HG02623 (cell line): ENCODE measurements at regions not wholly inside any gene's neighbourhood (a gene's known extent, or its start where the extent isn't known, plus 50 kb on each side); places are given as distances from the start of the nearest gene placed in this dataset.
"Not testable (repeated sequence)": the region's sequence is repeated elsewhere in the genome, so short reads cannot be mapped to it uniquely, and the experiment has no call there.

Source experiments
- ATAC-seq: cut with Tn5 transposase; IDR thresholded peaks from one replicate; pipeline ENCODE4 v1.9.1; 2021; ENCODE audit warnings: moderate library complexity; ENCODE audit not compliant: unreplicated experiment

GRCh38 chr3:34909679-34910078 lies 729.6 kb upstream of the ARPP21 start:
- not testable (repeated sequence) for ATAC-seq

- ATAC-seq, result no peak
These were observed 720.3 kb upstream of the ARPP21 start for GRCh38 chr3:34919025-34919424.

GRCh38 chr3:34920806-34921205 lies 718.5 kb upstream of the ARPP21 start:
- ATAC-seq, result no peak

- no peak for ATAC-seq
These were observed 714.4 kb upstream of the ARPP21 start for GRCh38 chr3:34924961-34925360.

DNA sequence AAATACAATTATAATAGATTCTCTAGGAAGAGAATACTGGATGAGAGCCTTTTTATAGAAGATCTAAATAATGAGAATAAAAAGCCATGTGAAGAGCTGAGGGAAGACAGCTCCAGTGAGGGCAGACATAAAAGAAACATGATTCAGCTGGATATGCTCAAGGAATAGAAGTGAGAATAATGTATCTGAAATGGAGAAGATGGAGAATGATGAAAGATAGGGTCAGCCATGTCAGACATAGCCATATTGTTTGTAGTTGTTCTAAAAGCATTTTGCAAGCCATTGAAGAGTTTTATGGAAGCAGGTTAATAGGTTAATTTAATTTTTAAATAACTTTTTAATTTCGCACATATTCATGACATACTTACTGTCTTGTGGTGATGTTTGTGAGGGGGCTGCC lies 713.5 kb upstream of the ARPP21 start:
- no peak for ATAC-seq

GRCh38 chr3:34929036-34929435 lies 710.3 kb upstream of the ARPP21 start:
- ATAC-seq, result no peak

- ATAC-seq, result no peak
These were observed 704.7 kb upstream of the ARPP21 start for GRCh38 chr3:34934660-34935059.

DNA sequence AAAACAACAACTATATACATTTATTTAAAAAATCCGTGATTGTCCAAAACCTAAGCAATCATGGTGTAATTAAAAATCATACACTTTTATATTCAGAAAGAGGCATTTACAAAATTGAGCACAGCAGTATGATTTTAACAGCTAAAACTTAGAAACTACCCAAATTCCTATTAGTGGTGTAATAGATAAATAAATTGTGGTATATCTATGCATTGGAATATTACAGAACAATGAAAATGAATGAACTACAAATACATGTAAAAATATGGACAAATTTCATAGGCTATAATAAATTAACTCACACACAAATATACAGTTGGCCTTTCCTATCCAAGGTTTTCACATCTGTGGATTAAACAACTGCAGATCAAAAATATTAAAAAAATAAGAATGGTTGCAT lies 700.5 kb upstream of the ARPP21 start:
- no peak for ATAC-seq

GRCh38 chr3:34942256-34942655 lies 697.1 kb upstream of the ARPP21 start:
- ATAC-seq, result no peak

GRCh38 chr3:34947834-34948233 lies 691.5 kb upstream of the ARPP21 start:
- no peak for ATAC-seq

- no peak for ATAC-seq
These were observed 690.8 kb upstream of the ARPP21 start for GRCh38 chr3:34948517-34948916.

DNA sequence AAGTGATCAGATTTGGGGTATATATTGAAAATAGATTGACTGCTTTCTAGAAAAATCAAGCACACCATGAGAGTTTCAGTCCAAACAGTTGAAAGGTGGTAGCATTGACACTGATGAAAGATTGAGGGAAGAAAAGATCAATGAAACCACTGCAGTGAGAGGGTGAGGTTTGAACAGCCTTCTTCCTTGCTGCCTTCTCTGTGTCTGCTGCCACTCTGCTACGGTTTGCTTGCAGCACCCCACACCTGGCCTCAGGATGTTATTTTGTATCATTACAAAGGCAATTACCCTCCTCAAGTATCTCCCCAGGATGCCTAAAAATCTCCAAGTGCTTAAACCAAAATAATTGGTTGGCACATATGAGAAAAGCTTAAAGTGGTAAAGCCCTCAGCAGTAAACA lies 683.6 kb upstream of the ARPP21 start:
- no peak for ATAC-seq

- ATAC-seq, result no peak
These were observed 682.8 kb upstream of the ARPP21 start for GRCh38 chr3:34956511-34956910.

GRCh38 chr3:34957677-34958076 lies 681.6 kb upstream of the ARPP21 start:
- no peak for ATAC-seq

GRCh38 chr3:34969513-34969912 lies 669.8 kb upstream of the ARPP21 start:
- ATAC-seq, result no peak

- no peak for ATAC-seq
These were observed 666.8 kb upstream of the ARPP21 start for GRCh38 chr3:34972481-34972880.

DNA sequence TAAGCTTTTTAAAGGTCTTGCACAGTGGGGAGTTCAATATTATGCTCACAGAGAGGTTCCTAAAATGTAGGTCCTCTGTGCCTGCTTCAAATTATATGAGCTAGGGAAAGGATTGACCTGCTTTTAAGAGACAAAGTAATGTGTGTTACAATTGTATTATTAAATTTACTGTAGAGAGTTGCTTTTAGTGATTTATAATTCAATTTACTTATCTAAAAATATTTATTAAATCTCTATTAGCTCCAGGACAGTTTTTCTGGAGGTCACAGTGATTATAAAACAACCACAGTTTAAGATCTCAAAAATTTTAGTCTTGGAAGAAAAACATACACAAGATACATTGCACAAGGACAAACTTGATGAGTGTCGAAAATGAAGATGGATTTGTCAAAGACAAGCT lies 665.7 kb upstream of the ARPP21 start:
- no peak for ATAC-seq

DNA sequence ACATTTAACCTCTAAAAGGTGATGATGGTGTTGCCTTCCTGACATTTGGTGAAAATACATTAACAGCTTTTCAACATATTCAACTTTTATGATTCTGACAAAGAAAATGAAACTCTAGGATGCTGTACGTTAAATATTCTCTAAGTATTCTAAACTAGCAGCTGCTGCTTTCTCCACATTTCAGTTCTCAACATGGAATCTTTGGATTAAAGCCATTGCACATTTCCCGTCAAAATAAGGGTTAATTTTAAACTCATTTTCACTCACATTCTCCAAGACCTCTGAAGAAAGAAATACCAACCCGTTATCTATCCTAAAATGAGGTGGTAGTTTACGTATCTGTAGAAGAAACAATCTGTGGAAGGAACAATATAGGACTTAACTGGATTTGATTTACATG lies 655.7 kb upstream of the ARPP21 start:
- ATAC-seq, result no peak

GRCh38 chr3:34988296-34988695 lies 651.0 kb upstream of the ARPP21 start:
- ATAC-seq, result no peak

- no peak for ATAC-seq
These were observed 643.4 kb upstream of the ARPP21 start for GRCh38 chr3:34995796-34996430.

- ATAC-seq, result no peak
These were observed 640.4 kb upstream of the ARPP21 start for GRCh38 chr3:34998902-34999301.

GRCh38 chr3:35012214-35012613 lies 627.1 kb upstream of the ARPP21 start:
- no peak for ATAC-seq

DNA sequence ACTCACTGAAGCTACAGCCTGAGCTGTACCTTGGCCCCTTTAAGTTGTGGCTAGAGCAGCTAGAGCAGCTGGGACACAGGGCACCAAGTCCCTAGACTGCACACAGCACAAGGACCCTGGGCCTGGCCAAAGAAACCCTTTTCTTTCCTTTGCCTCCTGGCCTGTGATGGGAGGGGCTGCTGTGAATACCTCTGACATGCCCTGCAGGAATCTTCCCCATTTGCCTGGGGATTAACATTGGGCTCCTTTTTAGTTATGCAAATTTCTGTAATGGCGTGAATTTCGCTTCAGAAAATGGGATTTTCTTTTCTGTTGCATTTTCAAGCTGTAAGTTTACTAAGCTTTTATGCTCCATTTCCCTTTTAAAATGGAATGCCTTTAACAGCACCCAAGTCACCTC lies 611.2 kb upstream of the ARPP21 start:
- ATAC-seq, result no peak
